ENCODE measurements at regions not wholly inside any gene's neighbourhood (a gene's known extent, or its start where the extent isn't known, plus 50 kb on each side); places are given as distances from the start of the nearest gene placed in this dataset.

GRCh38 chr13:37923236-37923635, 53.7 kb upstream of the TRPC4 start:
- no peak for DNase-seq

- DNase-seq = no peak
Measured at GRCh38 chr13:37919329-37919880, 49.8 kb upstream of the TRPC4 start.

All from activated effector memory CD4-positive, alpha-beta T cell treated with anti-CD3 and anti-CD28 coated beads, Interleukin-2, amount 50 U/mL, for 16 hours (primary cell).